Sigmoid colon (tissue), 6 donors: ENCODE measurements at regions not wholly inside any gene's neighbourhood (a gene's known extent, or its start where the extent isn't known, plus 50 kb on each side); places are given as distances from the start of the nearest gene placed in this dataset.

Source experiments
- DNase-seq: peaks from one replicate; pipeline ENCODE4 v3.0.0-alpha.2; 2019
- H3K27ac ChIP-seq, 4 donors: fragments of 200-600 bp; sonication (generic); one replicate each; pipeline ENCODE4 v1.5.1; 2016 to 2019; ENCODE audit warnings: mild to moderate bottlenecking in 1 of 4
- H3K27me3 ChIP-seq, 3 donors: fragments of 200-600 bp; sonication (generic); one replicate each; pipeline ENCODE4 v1.5.1; 2019; ENCODE audit warnings: mild to moderate bottlenecking in 1 of 3
- H3K36me3 ChIP-seq, 4 donors: fragments of 200-600 bp; sonication (generic); one replicate each; pipeline ENCODE4 v1.5.1; 2016 to 2019
- H3K4me1 ChIP-seq, 4 donors: fragments of 200-600 bp; sonication (generic); one replicate each; pipeline ENCODE4 v1.5.1; 2017 to 2019
- H3K4me3 ChIP-seq, 4 donors: fragments of 200-600 bp; sonication (generic); one replicate each; pipeline ENCODE4 v1.5.1; 2017 to 2019; ENCODE audit warnings: mild to moderate bottlenecking in 2 of 4, moderate library complexity in 1 of 4
- H3K9me3 ChIP-seq, 4 donors: fragments of 200-600 bp in 3 of 4; sonication (generic) in 3 of 4; one replicate each; pipeline versions ENCODE4 v1.5.1 to v1.6.1; 2013 to 2019
- CTCF ChIP-seq, 4 experiments: fragments of 450-650 bp in 3 of 4; fragments of 200-600 bp in 1 of 4; IDR thresholded peaks; one replicate each; pipeline ENCODE4 v1.5.1; 2016 to 2019; ENCODE audit warnings: antibody characterized with exemption in 4 of 4, mild to moderate bottlenecking in 3 of 4, moderate library complexity in 2 of 4
- EP300 ChIP-seq, 4 donors: sonication (generic); formaldehyde crosslinking; IDR thresholded peaks; one replicate each; pipeline ENCODE4 v1.6.1; 2017; ENCODE audit warnings: antibody characterized with exemption in 4 of 4
- POLR2A ChIP-seq, 2 donors: fragments of 450-650 bp; IDR thresholded peaks; one replicate each; pipeline ENCODE4 v1.6.1; 2016; ENCODE audit warnings: antibody characterized with exemption in 2 of 2, mild to moderate bottlenecking in 2 of 2, moderate library complexity in 2 of 2
- POLR2AphosphoS5 ChIP-seq, 4 donors: sonication (generic); formaldehyde crosslinking; IDR thresholded peaks; one replicate each; pipeline ENCODE4 v1.6.1; 2017; ENCODE audit warnings: antibody characterized with exemption in 4 of 4
- WGBS, 2 donors: extraction: QIAGEN DNeasy Blood & Tissue Kit; methylation state at CpG; one replicate each; pipeline ENCODE4 v1.1.7; 2013; 5-methylcytosine and 5-hydroxymethylcytosine counted together
- intact Hi-C: fragments of 100-400 bp; cut with DNase I; formaldehyde crosslinking; loops from one replicate; pipeline ENCODE4 v1.15.1; 2023
- donor health status: healthy with polysubstance abuse.
- donor health status: healthy.

- H3K4me1 ChIP-seq = peaks cover 0 to 7% (median 2%) of the 10 kb centered on the region in 4 donors
These were observed 150.9 kb downstream of the CNTN3 start for GRCh38 chr3:74463515-74463914.

GRCh38 chr3:74456166-74456565 is 158.3 kb downstream of the CNTN3 start:
- H3K36me3 ChIP-seq = no peaks in the 10 kb centered on the region
- no peak overlapping the region for H3K4me3 ChIP-seq
- H3K9me3 ChIP-seq = no peaks in the 10 kb centered on the region
- H3K27me3 ChIP-seq = no peaks in the 10 kb centered on the region
- no peak overlapping the region for H3K27ac ChIP-seq
- no peaks in the 10 kb centered on the region for H3K4me1 ChIP-seq
- TF ChIP-seq POLR2A (IDR thresholded peaks at IDR 0.05) (no peak), POLR2AphosphoS5 (IDR thresholded peaks at IDR 0.05) (no peak), EP300 (IDR thresholded peaks at IDR 0.05) (no peak), CTCF (IDR thresholded peaks at IDR 0.05) (no peak)
- DNase-seq = no peak
- intact Hi-C loops = no loop called here

More at GRCh38 chr3:74463515-74463914, 150.9 kb downstream of the CNTN3 start:
- no peak overlapping the region for H3K4me3 ChIP-seq
- intact Hi-C loops = no loop called here
- 49 to 78% methylated on average over 4 of the region's 4 CpGs for WGBS, 2 donors
- H3K36me3 ChIP-seq = no peaks in the 10 kb centered on the region
- no peak for DNase-seq
- H3K9me3 ChIP-seq = no peaks in the 10 kb centered on the region
- H3K27ac ChIP-seq = no peak overlapping the region
- TF ChIP-seq POLR2A (IDR thresholded peaks at IDR 0.05) = no peak
- no peak for TF ChIP-seq EP300 (IDR thresholded peaks at IDR 0.05)
- TF ChIP-seq CTCF (IDR thresholded peaks at IDR 0.05) = no peak
- TF ChIP-seq POLR2AphosphoS5 (IDR thresholded peaks at IDR 0.05) = no peak
- H3K27me3 ChIP-seq = no peaks in the 10 kb centered on the region

DNA sequence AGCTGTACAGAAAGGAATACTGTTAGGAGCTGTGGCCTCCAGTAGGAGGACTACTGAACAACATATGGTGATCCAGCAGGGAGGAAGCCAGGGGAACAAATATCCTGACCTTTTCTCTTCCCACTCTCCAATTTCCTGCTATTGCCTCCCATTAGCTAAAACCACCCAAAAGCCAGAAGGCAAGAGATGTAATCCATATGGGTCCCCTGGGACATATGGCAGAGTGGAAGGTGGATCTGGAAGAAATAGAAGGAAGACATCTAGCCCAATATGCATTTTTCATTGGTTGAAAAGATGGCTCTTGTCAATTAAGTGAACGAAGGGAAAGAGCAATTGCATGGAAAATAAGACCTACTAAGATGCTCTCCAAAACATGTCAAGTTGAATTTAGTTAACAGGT is 167.2 kb downstream of the CNTN3 start:
- WGBS, 2 donors = 81 to 85% methylated on average over 1 of the region's 1 CpG
- Histone ChIP-seq H3K9me3 (no peaks in the 10 kb centered on the region), H3K36me3 (no peaks in the 10 kb centered on the region), H3K4me3 (no peak overlapping the region), H3K27me3 (no peaks in the 10 kb centered on the region), H3K4me1 (no peaks in the 10 kb centered on the region), H3K27ac (no peak overlapping the region)
- intact Hi-C loops = no loop called here
- TF ChIP-seq CTCF (IDR thresholded peaks at IDR 0.05) (no peak), EP300 (IDR thresholded peaks at IDR 0.05) (no peak), POLR2AphosphoS5 (IDR thresholded peaks at IDR 0.05) (no peak), POLR2A (IDR thresholded peaks at IDR 0.05) (no peak)
- no peak for DNase-seq

GRCh38 chr3:74445541-74445940 is 168.9 kb downstream of the CNTN3 start:
- Histone ChIP-seq H3K4me1 (no peaks in the 10 kb centered on the region), H3K36me3 (no peaks in the 10 kb centered on the region), H3K27ac (no peak overlapping the region), H3K9me3 (no peaks in the 10 kb centered on the region), H3K27me3 (no peaks in the 10 kb centered on the region), H3K4me3 (no peak overlapping the region)
- intact Hi-C loops = no loop called here
- DNase-seq = no peak
- no peak for TF ChIP-seq POLR2AphosphoS5 (IDR thresholded peaks at IDR 0.05)
- TF ChIP-seq EP300 (IDR thresholded peaks at IDR 0.05) = no peak
- TF ChIP-seq CTCF (IDR thresholded peaks at IDR 0.05) = no peak
- no peak for TF ChIP-seq POLR2A (IDR thresholded peaks at IDR 0.05)
- WGBS, 2 donors = 70 to 87% methylated on average over 1 of the region's 1 CpG

GRCh38 chr3:74443102-74443501 is 171.4 kb downstream of the CNTN3 start:
- no peak for TF ChIP-seq POLR2AphosphoS5 (IDR thresholded peaks at IDR 0.05)
- TF ChIP-seq EP300 (IDR thresholded peaks at IDR 0.05) = no peak
- TF ChIP-seq POLR2A (IDR thresholded peaks at IDR 0.05) = no peak
- TF ChIP-seq CTCF (IDR thresholded peaks at IDR 0.05) = no peak
- no peaks in the 10 kb centered on the region for H3K36me3 ChIP-seq
- no peak overlapping the region for H3K27ac ChIP-seq
- no peaks in the 10 kb centered on the region for H3K27me3 ChIP-seq
- no peak for DNase-seq
- H3K9me3 ChIP-seq = no peaks in the 10 kb centered on the region
- intact Hi-C loops = no loop called here
- H3K4me3 ChIP-seq = no peak overlapping the region
- no peaks in the 10 kb centered on the region for H3K4me1 ChIP-seq
